ENCODE measurements at regions not wholly inside any gene's neighbourhood (a gene's known extent, or its start where the extent isn't known, plus 50 kb on each side); places are given as distances from the start of the nearest gene placed in this dataset.

DNA sequence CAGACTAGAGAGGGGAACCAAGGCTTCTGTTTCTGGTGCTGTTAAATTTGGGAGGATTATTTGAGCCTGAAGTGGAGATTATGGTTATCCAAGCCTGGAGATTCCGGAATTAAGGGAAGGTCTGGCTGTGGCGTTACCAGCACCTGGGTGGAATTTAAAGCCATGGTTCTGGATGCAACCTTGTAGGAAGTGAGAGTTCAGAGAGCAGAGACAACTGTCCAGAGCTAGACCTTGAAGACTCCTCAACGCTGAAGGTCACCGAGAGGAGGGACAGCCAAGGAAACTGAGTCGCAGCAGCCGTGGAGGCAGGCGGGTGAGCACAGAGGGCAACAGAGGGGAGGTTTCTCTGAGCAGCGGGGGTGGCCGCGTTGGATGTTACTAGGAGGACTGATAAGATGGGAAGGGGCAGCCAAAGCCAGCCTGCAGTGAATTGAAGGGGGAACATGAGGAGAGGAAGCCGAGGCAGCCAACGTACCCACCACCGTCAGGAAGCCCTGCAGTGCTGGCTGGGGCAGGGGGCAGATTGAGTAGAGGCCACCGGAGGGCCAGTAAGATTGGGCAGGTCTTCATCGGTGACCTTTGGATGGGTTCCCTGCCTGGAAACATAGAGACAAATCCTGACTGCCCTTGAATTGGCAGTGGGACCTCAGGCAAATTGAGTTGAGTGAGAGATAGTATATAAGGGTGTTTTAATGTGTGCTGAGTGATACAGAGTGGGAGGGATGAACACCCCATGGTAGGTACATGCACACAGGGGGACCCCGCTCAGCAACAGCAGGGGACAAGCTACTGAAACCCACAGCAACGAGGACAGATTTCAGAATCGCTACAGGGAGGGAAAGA, 90.3 kb downstream of the SNX5 start:
- ATAC-seq = no peak
- H3K27ac Mint-ChIP-seq = peak overlapping the region; percentile 62

DNA sequence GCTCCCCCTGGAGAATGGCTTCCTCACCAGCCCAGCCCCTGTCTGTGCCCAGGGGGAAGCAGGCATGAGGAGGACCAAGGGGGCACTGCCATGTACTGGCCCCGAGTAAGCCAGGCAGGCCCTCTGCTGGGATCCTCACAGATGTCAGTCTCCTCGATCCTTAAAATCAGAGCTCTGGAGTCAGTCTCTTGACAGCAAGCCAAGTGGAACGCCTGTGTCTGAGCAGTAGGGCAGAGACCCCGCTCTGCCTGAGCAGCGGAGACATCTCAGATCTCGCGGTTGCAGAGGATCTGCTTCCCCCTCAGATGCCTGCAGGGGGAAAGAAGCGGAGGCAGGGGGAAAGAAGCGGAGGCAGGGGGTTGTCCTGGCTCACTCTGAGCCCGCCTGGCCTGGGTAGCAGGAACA, 92.6 kb downstream of the SNX5 start:
- Mint-ChIP-seq H3K9me3 (no peaks in the 10 kb centered on the region), H3K27ac (peak overlapping the region; percentile 31), H3K36me3 (no peaks in the 10 kb centered on the region), H3K4me1 (peaks cover 52% of the 10 kb centered on the region), H3K27me3 (peaks cover 21% of the 10 kb centered on the region), H3K4me3 (no peak overlapping the region)
- no peak for ATAC-seq

More for the DNA sequence above, 90.3 kb downstream of the SNX5 start:
- Mint-ChIP-seq H3K4me1 (peaks cover 48% of the 10 kb centered on the region), H3K27me3 (peaks cover 4% of the 10 kb centered on the region), H3K36me3 (no peaks in the 10 kb centered on the region), H3K9me3 (no peaks in the 10 kb centered on the region), H3K4me3 (peak overlapping the region; percentile 32)

DNA sequence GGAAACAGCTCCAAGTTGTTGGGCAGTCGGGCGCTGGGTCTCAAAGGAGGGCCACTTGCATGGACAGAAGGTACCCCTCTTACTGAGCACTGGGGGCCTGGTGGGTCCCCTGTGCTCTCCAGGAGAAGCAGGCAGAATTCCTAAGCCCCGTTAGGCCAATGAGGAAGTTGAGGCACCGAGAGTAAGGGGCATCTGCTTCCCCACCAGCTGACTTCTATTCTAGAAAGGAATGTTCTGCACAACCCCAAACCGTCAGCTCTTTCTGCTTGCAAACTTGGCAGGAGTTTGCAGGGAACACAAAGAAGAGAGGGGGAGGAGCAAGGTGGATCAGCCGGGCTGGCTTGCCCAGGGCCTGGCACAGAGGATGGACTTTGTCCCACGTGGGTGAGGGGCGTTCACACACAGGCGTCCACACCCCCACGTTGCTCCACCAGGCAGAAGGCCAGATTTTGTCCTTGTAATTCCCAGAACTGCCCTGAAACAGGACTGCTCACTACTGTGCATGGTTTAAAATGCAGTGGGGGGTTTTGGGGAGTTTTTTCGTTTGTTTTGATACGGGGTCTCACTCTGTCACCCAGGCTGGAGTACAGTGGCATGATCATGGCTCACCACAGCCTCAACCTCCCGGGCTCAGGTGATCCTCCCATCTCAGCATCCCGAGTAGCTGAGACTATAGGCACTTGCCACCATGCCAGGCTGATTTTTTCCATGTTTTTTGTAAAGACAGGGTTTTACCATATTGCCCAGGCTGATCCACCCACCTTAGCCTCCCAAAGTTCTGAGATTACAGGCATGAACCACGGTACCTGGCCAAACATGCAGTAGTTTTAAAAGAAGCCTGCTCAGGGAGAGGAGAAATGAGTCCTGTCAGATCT, 93.3 kb downstream of the SNX5 start:
- Mint-ChIP-seq H3K36me3 (no peaks in the 10 kb centered on the region), H3K4me3 (no peak overlapping the region), H3K4me1 (peaks cover 52% of the 10 kb centered on the region), H3K27ac (no peak overlapping the region), H3K9me3 (no peaks in the 10 kb centered on the region), H3K27me3 (peaks cover 21% of the 10 kb centered on the region)
- ATAC-seq = no peak

DNA sequence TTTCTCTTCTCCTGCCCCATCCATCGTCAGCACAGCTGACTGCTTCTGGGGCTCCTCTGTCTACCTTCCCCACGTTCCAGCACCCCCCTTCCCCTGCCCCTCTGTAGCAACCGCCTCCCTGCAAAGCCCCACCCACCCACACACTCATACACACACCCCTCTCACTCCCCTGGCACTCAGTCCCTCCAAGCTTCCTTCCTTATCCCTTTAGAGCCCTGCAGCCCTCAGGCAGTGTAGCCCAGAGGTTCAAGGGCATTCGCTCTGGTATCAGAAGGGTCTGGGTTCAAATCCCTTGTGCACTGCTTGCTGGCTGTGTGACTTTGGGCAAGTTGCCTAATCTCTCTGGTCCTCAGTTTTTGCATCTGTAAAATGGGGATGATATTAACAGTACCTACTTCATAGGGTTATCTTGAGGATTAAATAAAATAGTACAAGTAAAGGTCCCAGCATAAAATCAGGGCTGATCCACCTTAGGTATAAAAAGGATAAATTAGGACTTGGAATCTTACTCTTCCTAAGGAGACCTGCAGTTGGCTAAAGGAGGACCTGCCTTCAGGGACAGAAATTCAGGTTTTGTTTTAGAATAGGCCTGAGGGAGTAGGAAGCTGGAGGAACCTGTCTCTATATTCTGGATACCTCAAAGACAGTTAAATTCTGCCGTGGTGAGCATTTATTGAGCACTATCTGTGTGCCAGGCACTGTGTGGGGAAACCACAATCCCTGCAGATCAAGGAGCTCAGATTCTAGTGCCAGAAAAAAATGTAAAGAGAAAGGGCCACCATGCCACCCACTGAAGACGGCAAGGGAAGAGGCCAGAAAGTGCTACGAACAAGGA, 94.1 kb downstream of the SNX5 start:
- no peak for ATAC-seq
- Mint-ChIP-seq H3K9me3 (no peaks in the 10 kb centered on the region), H3K27ac (no peak overlapping the region), H3K36me3 (no peaks in the 10 kb centered on the region), H3K4me1 (peaks cover 51% of the 10 kb centered on the region), H3K27me3 (peaks cover 21% of the 10 kb centered on the region), H3K4me3 (no peak overlapping the region)

DNA sequence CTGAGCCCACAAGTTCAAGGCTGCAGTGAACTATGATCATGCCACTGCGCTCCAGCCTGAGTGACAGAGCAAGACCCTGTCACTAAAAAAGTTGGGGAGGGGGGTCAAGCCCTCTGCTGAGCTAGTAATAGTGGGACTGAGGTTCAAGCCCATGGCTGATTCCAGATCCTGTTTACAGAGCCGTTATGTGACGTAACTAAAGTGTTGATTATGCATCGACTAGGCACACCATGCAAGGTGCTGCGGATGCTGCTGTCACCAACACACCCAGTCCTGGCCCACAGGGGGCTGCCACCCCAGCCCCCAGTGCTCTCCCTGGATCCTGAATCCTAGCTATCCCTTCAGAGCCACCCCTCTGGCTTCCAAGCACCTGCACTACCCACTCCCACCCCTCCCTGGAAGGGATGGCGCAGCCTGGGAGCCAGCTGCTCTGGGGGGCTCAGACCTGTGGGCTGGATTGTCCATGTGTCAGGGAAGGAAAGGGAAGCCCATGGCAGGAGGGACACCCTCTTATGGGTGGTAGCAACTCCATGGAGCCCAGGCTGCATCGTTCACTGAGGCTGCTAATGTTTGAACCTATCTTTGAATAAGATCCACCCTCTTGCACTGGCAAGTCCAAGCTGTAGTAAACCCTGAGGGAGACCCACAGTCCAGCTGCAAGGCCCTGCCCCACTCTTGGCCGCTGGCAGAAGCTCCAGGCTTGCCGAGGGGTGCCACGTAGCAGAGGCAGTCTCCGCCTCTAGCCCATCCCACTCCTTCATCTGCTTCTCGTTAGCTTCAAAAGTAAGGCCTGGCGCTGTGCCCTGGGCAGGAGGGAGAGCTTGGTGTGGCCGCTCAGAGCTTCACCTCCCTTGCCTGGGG, 95.0 kb downstream of the SNX5 start:
- H3K27me3 Mint-ChIP-seq = peaks cover 30% of the 10 kb centered on the region
- ATAC-seq = no peak
- no peak overlapping the region for H3K27ac Mint-ChIP-seq
- no peaks in the 10 kb centered on the region for H3K9me3 Mint-ChIP-seq
- H3K4me1 Mint-ChIP-seq = peaks cover 42% of the 10 kb centered on the region
- no peaks in the 10 kb centered on the region for H3K36me3 Mint-ChIP-seq
- no peak overlapping the region for H3K4me3 Mint-ChIP-seq

DNA sequence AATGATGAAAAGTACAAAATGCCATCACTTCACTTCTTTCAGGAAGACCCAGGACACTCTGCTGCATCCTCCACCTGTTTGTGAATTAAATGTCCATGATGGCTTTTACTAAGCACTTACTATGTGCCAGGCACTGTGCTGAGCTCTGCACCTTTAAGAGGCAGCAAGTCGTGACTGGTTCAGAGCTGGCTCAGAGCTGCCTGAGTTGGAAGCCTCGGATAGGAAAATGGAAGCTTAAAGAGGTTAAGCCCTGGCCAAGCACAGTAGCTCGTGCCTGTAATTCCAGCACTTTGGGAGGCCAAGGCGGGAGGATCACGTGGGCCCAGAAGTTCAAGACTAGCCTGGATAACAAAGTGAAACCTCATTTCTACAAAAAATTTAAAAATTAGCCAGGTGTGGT, 95.6 kb downstream of the SNX5 start:
- Mint-ChIP-seq H3K36me3 (no peaks in the 10 kb centered on the region), H3K27ac (no peak overlapping the region), H3K27me3 (peaks cover 34% of the 10 kb centered on the region), H3K4me1 (peaks cover 35% of the 10 kb centered on the region), H3K4me3 (no peak overlapping the region), H3K9me3 (no peaks in the 10 kb centered on the region)
- ATAC-seq = no peak

DNA sequence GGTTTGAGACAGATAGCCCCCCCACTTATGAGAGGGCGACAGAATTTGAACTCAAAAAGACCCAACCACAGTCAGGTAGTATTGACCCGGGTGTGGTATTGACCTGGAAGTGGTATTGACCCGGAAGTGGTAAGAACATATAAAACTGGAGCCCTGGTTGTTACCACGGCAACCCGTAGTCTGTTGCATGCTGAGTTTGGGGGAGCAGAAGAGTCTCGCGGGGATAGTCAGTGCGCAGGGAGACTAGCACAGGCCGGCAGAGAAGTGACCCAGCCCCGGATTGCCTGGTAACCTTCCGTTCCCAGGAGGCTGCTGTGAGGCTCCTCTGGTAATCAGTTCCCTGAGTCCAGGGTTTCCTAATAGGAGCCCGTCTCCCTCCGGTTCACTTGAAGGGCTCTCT, 96.2 kb downstream of the SNX5 start:
- H3K9me3 Mint-ChIP-seq = no peaks in the 10 kb centered on the region
- H3K4me1 Mint-ChIP-seq = peaks cover 30% of the 10 kb centered on the region
- peaks cover 34% of the 10 kb centered on the region for H3K27me3 Mint-ChIP-seq
- no peak overlapping the region for H3K4me3 Mint-ChIP-seq
- peak overlapping the region; percentile 40 for H3K27ac Mint-ChIP-seq
- no peaks in the 10 kb centered on the region for H3K36me3 Mint-ChIP-seq
- ATAC-seq = no peak

DNA sequence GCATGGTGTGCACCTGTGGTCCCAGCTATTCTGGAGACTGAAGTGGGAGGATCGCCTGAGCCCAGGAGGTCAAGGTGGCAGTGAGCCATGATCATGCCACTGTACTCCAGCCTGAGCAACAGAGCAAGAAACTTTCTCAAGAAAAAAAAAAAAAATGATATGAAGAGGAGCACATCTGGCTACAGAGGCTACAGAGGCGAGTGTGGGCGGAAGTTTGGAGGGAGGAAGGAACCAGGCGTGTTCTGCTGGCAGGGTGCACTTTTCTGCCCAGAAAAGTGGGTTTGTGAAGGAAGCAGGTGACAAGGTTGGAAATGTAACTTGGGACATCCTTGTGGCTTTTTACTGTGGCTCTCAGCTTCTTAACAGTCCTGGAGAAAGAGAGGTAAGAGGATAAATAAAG, 96.7 kb downstream of the SNX5 start:
- Mint-ChIP-seq H3K27ac (peak overlapping the region; percentile 40), H3K4me1 (peaks cover 25% of the 10 kb centered on the region), H3K36me3 (no peaks in the 10 kb centered on the region), H3K27me3 (peaks cover 34% of the 10 kb centered on the region), H3K4me3 (no peak overlapping the region), H3K9me3 (no peaks in the 10 kb centered on the region)
- no peak for ATAC-seq

DNA sequence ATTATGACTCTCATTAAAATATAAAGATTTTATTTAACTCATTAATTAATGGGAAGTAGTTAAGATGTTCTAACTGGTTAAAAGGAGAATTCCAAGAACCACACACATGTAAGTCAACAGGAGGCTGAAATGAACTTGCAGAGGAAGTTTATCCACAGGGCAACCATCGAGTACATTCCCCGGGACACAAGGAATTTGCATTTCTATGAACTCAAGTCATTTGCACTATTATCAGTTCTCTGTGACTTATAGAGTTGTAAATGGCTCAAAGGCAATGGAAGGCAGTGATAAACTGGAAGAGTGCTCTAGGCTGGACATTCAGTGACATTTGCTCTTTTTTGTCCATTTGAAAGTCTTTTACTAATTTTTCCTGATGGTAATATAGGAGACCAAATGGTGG, 97.4 kb downstream of the SNX5 start:
- Mint-ChIP-seq H3K27ac (no peak overlapping the region), H3K27me3 (peaks cover 34% of the 10 kb centered on the region), H3K4me3 (no peak overlapping the region), H3K36me3 (no peaks in the 10 kb centered on the region), H3K9me3 (no peaks in the 10 kb centered on the region), H3K4me1 (peaks cover 18% of the 10 kb centered on the region)
- ATAC-seq = no peak

DNA sequence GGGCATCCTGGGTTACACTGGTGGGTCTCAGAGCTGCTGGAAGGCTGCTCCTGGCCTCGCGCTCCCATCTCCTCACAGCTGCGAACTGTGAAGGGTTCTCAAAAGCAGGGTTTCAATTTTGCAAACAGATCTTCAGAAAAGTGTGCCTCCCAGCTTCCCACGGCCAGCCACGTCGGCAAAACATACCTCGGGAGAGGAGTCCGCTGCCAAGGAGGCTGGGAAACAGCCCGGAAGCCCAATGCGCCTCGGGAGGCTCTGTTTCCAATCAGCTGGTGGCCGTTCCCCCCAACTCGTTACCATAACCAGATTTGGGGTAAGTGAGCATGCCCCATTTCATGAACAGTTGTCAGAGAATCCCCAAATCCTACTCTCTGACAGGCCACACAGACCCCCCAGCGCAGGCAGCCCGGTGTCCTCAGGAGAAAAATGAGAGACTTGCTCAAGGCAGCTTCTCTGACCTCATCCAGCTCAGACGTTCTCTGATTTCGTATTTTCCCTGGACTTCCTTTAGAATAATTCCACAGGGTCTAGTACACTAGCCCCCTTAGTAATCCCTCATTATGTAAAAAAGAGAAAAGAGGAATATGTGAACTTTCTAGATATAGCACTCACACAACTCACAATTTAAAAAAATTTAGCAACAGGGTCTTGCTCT, 98.4 kb downstream of the SNX5 start:
- Mint-ChIP-seq H3K36me3 (no peaks in the 10 kb centered on the region), H3K9me3 (no peaks in the 10 kb centered on the region), H3K27me3 (peaks cover 34% of the 10 kb centered on the region), H3K27ac (no peak overlapping the region), H3K4me1 (peaks cover 13% of the 10 kb centered on the region), H3K4me3 (no peak overlapping the region)
- no peak for ATAC-seq

DNA sequence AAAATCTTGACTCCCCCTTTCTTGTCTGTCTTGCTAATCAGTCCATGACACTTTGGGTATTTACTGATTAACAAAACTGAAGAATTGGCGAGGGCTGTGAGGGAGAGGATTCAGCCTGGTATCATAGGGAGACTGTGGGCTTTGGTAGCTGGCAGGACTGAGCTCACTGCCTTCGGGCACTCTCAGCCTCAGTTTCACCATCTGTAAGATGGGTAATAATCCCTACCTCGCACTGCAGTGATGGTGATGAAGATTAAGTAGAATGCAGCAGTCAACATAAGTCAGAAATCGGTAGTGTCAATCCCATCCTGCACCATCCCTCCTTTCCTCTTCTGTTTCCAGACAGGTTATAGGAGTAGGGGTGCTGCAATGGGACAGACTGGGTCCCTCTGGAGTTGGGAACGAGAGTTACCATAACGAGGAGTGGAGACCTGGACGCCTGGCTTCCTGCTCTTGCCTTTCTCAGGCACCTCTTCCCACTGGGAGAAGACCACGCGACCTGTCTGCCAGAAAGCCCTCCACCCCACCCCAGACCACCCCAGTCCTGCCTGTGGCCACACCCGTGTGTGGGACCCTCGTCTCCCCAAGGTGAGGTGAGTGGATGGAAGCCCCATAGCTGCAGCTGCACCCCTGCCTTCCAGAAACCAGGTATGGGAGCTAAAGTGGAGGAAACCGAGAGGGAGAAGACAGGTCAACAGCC, 99.1 kb downstream of the SNX5 start:
- Mint-ChIP-seq H3K27ac (no peak overlapping the region), H3K27me3 (peaks cover 34% of the 10 kb centered on the region), H3K4me1 (peaks cover 13% of the 10 kb centered on the region), H3K4me3 (no peak overlapping the region), H3K36me3 (no peaks in the 10 kb centered on the region), H3K9me3 (no peaks in the 10 kb centered on the region)
- ATAC-seq = no peak

DNA sequence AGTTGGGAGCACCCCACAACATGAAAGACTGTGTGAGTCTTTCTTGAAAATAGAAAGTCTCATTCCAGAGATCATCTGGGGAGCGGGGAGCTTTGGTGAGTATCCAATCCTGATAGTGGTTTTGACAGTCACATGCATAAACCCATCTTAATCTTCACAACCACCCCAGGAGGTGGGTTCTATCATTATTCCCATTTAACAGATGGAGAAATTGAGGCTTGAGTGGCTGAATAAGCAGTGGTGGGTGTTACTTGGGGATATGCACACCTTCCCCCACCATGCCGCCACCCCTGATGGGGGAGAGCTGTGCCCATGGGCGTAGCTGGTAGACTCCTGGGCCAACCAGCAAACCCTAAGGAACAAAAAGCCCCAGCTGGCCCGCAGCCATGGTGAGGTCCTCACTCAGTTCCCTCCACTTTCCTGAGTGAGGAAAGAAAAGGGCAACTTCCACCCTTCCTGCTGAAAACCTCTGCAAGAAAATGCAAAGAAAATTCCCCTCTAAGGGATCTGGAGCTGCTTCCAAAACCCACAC, 99.8 kb downstream of the SNX5 start:
- ATAC-seq = no peak
- no peaks in the 10 kb centered on the region for H3K36me3 Mint-ChIP-seq
- H3K4me1 Mint-ChIP-seq = peaks cover 13% of the 10 kb centered on the region
- H3K4me3 Mint-ChIP-seq = no peak overlapping the region
- no peak overlapping the region for H3K27ac Mint-ChIP-seq
- H3K27me3 Mint-ChIP-seq = peaks cover 34% of the 10 kb centered on the region
- no peaks in the 10 kb centered on the region for H3K9me3 Mint-ChIP-seq

DNA sequence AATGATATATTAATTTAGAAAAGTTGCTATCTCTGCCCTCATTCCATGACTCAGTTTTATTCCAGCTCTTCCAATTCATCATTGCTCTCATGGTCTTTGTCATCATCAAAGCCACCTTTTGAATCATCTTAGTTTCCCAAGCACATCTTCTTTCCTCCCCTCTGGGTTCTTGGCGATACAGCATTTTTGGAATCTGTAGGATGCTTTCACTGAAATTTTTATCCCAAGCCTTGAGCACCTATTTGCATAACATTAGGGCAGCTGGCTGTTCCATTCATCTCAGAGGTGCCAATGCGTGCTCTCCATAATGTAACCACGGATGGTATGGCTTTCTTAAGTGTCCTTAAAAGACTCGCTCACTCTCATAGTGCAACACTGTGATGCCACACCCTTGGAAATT, 100.4 kb downstream of the SNX5 start:
- H3K36me3 Mint-ChIP-seq = no peaks in the 10 kb centered on the region

More for the DNA sequence above, 100.4 kb downstream of the SNX5 start:
- Mint-ChIP-seq H3K9me3 (no peaks in the 10 kb centered on the region), H3K4me3 (no peak overlapping the region), H3K27ac (no peak overlapping the region), H3K27me3 (peaks cover 34% of the 10 kb centered on the region), H3K4me1 (peaks cover 13% of the 10 kb centered on the region)
- no peak for ATAC-seq

Measured in stimulated activated memory B cell treated with anti-CD40 and anti-IgM and Interleukin-4, amounts not matched to agents 10 μg/mL and 1 μg/mL and 100 μg/mL, for 72 hours (primary cell).